Stimulated activated CD8-positive, alpha-beta memory T cell treated with anti-CD3 and anti-CD28 coated beads, Interleukin-7, amount 100 ng/mL, for 1 hour (primary cell): ENCODE measurements at regions not wholly inside any gene's neighbourhood (a gene's known extent, or its start where the extent isn't known, plus 50 kb on each side); places are given as distances from the start of the nearest gene placed in this dataset.
"Not testable (repeated sequence)": the region's sequence is repeated elsewhere in the genome, so short reads cannot be mapped to it uniquely, and the experiment has no call there.

ENCODE experiments used
- DNase-seq, 2 donors: peaks; one replicate each; pipeline ENCODE4 v3.0.0-alpha.2; 2020; ENCODE audit warnings: low read depth in 2 of 2

DNA sequence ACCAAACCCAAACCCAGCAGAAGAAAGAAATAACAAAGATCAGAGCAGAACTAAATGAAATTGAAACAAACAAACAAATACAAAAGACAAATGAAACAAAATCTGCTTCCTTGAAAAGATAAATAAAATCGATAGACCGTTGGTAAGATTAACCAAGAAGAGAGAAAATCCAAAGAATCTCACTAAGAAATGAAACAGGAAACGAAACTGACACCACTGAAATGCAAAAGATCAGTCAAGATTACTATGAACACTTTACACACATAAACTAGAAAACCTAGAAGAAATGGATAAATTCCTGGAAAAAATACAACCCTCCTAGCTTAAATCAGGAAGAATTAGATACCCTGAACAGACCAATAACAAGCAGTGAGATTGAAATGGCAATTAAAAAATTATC, 252.1 kb upstream of the SGK1 start:
- DNase-seq: not testable (repeated sequence)

DNA sequence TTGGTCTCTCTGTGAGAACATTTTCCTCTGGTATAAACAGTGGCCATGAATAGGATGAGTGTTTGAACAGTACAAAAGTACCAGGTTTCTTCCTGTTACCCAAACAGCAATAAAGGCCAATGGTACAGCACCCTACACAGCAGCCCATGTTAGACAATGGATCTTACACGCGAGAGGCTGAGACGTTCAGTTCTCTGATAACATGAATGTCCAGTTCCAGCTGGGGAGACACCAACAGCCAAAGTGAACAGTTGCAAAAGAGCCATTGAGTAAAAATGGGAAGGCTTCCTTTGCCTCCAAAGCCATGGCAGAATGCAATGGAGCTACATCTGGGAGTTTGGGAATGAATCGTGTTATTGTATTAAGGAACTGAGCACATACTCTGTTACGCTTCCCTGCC, 246.8 kb upstream of the SGK1 start:
- no peak for DNase-seq

DNA sequence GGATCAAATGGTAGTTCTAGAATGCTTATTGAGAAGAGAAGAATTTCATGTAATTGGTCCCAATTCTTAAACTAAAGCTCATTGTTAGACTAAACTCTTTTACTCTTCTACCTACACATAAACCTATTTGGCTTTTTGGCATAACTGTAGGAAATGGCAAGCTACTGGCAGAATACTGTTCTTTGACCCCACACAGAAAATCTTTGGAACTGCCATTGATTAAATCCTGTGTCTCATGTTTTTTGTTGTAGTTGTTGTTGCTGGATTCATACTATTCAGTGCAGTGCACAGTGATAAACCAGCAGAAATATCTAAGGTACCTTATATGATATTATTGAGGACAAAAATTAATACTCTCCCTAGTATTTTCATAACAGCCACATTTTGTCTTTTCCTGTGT, 242.1 kb upstream of the SGK1 start:
- no peak for DNase-seq

DNA sequence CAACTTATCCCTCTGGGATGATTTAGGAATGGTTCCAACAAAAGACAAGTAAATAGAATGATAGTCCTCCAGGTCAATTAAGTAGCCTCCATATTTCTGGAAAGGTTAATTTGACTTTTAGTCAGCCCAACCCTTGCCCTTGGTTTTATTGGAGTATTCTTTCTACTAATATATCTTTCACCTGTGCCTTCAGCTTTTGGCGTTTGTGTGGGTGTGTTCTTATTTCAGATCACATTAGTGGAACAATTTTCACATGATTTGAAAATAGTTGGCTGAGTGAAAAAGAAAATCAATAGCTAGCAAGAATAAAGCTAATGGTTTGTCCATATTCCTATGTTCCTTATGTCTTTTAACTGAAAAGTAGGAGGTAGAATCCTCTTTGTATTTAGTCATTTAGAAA, 239.6 kb upstream of the SGK1 start:
- no peak for DNase-seq

DNA sequence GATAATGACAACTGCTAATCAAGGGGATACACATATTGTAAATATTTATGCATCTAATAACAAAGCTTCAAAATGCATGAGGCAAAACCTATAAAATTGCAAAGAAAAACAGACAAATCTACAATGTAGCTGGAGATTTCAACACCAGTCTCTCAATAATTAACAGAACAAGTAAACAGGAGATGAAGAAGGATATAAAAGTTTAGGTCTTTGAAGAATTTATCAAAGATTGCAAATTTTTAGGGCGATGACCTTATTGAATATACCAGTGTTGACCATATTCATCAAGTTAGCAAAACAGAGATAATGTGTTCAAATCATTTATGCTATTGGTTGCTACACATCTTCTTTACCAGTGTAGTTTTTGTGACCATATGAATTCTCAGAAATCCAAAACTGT, 237.8 kb upstream of the SGK1 start:
- DNase-seq: no peak

DNA sequence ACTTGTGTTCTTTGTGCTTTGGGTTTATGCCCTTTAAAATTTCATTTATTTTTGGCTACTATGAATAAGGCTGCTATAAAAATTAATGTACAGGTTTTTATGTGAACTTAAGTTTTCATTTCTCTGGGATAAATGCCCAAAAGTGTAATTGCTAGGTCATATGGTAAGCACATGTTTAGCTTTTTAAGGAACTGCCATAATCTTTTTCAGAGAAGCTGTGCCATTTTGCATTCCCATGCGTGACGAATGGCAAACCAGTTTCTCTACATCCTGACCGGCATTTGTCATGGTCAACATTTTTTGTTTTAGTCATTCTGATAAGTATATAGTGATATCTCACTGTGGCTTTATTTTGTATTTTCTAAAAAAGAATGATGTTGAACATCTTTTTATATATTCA, 236.0 kb upstream of the SGK1 start:
- DNase-seq: no peak

DNA sequence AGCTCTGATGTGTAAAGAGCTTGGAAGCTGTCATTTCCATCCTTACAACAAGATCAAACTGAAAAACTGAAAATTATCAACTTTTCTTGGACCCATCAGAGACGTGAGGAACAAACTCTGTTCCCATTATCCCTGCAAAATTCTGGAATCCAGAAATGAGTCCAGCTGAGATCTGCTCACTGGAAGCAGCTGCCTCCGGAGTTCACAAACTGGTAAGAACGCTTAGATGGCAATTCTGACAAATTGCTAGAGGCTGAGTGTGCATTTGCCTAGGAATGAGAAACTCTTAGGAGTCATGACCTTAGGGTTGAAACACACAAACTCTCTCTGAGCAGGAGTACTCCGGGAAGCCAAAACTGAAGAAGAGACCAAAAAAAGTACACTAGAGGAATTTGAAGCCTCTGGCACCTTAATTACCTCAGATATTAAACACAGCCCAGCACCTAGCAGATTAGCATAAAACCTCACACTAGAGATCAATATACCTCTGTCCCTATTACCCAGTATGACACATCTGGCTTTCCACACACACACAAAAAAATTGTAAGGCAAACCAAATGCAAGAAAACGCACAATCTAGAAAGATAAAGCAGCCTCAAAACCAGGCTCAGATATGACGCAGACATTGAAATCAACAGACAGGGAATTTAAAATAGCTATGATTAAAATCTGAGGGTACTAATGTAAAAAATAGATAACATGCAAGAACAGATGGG, 233.5 kb upstream of the SGK1 start:
- no peak for DNase-seq

DNA sequence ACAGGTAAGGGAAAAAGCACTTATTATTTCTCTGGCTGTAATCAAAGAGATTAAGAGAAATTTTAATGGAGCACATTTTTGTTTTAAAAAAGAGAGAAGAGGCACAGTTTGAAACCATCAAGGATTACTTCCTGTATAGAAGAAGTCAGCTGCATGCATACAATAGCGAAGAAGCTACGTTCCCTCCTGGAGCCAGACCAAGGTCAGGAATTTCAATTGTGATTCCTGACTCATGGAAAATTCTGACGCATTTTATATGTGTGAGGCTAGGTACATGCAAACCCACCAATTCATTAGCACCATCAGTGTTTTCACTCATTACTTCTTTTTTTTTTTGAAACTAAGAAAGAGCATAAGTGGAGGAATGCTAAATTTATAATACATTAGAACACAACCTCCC, 232.7 kb upstream of the SGK1 start:
- DNase-seq: no peak

DNA sequence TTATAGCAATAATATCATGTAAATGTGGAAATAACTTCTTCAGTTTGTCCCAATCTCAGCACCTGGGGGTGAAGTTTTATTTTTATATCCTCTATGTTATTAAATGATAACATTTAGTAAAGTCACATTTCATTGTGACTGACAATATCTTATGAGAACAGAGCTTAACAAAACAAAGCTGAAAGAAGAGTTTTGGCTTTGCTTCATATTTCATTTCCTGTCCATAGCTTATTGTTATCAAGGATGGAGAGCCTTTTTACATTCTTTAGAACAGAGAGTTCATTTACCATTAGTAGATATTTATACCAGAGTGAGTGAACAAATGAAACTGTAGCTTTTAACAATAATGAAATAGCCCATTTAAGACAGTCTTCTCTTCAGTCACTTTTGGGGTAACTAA, 231.9 kb upstream of the SGK1 start:
- DNase-seq: no peak

DNA sequence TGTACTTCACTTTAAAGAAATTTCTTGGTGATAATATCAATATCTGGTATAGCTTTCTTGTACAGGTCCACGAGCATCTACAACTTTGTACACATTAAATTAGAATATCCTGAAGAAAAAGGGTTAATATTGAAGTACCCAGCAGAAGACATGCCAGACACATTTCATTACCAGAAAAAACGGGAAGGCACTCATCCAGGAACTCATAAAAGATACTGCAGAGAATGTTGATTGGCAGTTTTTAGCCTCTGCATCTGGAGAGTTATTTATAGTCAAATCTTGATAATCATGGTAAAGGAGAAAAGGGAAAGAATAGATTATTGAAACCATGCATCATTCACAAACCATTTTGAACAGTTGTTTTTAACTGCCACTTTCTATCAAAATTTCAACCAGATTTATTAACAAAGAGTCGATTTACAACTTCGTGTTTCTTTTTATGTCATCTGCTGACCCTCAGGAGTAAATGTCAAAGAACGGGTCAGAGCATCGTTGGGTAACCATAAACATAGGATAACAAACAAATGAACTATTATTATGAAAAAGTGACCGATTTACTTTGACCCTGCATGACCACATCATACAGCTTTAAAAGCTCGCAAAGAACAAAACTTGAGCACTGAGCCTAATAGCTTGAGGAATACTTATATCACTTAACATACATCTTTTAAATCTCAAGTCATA, 229.2 kb upstream of the SGK1 start:
- DNase-seq: no peak

DNA sequence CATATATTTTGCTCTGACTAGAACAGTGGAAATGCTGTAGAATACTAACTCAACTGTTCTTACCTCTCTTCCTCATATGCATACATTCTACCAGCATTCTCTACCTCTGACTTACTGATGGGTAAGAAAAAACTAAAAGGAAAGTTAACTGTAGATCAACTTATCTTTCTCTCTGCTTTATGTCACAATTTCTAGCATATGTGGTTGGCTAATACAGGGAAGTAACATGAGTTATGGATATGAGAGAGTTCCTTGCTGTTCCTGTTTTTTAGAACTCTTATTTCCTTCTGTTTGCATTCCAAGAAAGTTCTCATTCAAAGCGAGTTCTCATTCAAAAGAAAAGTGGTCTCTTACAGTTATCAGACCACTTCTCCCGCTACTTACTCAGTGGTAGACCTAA, 226.8 kb upstream of the SGK1 start:
- no peak for DNase-seq

DNA sequence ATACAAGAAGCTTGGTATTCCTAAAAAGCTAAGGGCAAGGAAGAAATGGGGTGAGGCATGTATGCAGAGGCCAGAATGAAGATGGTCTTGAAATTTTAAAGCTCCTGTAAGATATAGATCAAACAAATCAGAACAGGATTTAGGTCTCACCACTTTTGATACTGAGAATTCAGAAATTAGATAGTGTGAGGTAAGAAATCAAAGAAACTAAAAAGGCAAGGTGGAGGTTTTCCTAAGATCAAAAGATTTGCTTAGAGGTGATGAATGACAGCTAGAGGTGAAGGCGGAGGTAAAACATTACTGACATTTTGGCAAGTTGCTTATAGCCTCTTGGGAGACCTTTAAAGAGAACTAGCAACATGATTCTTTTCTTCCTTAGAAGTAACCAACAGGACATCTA, 225.2 kb upstream of the SGK1 start:
- DNase-seq: no peak

DNA sequence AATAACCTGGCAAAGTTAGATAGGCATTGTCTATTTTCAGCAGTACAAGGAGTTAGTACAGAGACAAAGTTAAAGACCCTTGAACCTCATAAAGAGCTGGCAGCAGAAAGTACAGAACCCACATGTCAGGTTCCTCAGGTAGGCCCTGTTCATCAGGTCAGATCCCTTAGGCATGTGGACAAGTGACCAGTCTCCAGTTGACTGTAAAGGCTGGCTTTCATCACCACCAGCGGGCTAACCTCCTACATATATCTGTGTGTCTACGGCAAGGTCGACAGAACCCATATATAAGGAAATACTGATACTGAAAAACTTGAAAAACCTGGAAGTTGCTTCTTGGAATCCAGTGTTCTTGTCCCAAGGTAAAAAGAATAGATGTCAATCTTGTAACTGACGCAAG, 223.1 kb upstream of the SGK1 start:
- no peak for DNase-seq

DNA sequence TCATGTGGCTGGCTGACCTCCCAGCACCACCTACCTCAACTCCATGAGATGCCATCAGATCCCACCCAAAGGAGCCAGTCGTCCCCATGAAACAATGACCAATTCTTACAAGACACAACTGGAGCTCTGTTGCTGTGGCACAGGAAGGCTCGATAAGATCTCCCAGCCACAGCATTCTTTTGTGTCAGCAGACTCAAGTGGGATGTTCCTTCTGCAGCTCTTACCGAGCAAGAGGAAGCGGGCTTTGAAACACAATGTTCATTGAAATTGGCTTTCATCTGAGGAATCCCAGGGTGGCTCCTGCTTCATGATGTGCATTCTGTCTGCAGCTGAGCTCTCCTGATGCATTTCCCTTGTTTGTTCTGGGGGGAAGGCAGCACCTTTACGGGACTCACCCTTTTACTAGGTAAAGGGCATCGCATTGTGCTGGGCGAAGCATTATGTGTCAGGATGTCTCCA, 222.0 kb upstream of the SGK1 start:
- DNase-seq: no peak

DNA sequence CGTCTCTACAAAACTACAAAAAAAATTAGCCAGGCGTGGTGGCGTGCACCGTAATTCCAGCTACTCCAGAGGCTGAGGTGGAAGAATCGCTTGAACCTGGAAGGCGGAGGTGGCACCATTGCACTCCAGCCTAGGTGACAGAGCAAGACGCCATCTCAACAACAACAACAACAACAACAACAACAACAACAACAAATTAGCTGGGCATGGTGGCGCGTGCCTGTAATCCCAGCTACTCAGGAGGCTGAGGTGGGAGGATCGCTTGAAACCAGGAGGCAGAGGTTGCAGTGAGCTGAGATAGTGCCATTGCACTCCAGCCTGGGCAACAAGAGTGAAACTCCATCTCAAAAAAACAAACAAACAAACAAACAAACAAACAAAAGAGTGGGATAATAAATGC, 219.9 kb upstream of the SGK1 start:
- not testable (repeated sequence) for DNase-seq

DNA sequence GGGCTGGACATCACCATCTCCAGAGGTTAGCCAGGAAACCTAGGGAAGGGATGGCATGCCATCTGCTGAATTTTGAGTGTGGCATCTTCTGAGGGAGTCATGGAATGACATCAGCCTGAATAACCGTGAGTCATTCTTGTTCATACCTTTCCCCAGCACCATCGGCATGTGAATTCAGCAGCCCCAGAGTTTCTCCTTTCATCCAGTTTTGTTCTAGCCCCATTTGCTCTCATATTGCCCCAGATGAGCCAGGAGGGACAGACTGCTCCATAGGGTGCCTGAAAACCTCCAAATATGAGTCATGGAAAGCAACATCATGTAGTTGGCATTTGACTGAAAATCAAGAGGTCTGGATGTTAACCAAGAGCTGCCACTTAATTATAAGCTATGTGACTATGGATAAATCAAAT, 219.2 kb upstream of the SGK1 start:
- no peak for DNase-seq

DNA sequence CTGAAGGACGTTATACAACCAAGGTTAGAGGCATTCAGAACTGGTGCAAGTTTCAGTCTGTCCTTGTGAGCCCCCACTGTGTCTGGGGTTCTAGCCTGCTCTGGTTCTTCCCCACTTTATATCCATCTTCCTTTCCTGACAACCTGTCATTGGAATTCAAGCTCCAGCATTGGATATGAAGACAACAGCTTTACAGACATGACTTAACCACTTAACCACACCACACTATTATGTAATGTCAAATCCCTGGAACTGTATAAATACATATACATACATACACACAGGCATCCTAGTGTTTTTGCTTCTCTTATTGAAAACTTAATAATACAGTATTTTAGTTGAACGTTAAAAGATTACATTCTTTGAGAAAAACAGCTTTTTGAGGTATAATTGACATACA, 217.9 kb upstream of the SGK1 start:
- DNase-seq: no peak

DNA sequence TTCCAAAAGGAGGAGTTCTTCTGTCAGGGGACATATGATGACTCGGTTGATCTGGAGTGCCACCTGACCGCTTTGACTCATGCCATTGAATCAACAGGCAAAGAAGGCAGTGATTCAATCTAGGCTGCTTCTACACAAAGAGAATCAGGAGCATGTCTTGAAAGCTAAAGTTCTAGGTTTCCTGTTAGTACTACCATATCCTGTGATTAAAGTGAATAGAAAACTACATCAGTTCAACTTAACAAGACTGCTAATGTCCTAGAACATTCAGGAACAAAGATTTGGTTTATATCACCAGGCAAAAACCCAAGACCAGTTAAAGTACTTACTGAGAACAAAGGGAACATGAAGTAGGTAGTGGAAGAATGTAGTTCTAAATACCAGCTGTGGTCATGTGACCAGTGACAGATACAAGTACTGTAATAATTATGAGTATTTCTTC, 216.8 kb upstream of the SGK1 start:
- DNase-seq: no peak

DNA sequence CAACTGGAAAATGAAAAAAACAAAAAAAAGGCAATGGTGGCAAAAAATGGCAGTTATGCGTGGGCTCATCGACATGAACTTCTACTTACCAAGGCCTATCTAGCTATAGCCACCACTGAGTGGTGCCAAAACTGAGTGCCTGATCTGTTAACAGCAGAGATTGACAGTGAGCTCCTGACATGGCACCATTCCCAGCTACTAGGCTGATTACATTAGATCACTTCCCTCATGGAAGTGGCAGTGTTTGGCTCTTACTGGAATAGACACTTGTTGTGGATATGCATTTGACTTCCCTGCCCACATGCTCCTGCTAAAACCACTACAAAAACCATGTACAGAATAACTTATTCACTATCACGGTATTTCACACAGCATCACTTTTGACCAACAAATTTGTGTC, 216.1 kb upstream of the SGK1 start:
- DNase-seq: no peak

DNA sequence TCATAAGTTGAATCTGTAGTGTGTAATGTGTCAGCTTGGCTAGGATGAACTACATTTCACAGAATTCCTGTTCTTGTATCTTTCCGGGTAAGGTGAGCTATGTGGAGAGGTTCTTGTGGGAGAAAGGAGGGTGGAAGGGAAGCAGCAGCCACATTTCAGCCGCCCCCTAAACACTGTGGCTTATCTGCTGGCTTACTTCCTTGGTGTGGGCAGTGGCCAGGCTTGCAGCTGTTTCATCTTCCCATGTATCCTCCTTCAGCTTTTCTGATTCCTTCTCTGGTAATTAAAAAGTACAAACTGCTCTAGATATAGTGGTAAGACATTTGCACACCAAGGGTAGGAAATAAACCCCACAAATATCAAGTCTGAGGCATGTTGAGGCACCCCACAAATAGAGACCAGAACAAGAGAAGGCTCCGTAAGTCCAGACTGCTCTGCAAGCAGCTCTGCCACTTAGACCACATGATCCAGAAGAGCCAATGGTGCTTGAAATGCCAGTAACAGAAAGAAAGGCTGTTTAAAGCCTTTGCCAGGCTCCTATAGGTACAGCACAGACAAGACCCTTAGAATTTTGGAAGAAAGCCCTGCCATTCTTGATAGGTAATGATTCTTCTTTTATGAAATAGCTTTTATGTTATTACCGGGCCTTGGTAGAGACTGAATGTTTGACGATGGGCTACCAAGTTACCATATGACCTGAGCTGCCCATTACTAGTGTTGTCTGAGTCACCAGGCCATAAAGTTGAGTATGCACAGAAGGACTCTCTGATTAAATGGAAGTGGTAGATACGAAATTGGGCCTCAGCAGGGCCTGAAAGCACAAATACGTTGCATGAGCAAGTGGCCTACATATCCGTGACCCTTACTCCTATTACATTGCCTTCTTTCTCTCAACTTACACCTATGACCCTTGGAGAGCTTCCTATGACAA, 215.0 kb upstream of the SGK1 start:
- DNase-seq: no peak

DNA sequence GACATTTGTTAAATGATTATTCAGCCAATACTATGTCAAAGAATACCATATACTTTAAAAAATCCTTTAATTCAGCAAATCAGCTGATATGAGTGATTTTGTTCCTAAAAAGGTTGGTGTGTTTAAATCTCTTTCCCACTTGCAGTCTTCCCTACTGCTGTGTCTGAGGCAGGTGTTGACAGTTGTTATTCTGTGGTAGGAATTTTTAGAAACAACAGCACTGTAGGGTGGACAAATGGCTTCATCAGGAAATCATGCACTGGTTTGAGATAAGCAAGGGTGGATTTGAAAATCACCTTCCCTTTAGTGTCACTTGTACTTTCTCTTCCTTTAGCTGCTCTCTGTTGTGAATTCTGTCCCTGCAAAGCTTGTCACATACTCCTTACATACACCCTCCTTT, 213.7 kb upstream of the SGK1 start:
- no peak for DNase-seq

DNA sequence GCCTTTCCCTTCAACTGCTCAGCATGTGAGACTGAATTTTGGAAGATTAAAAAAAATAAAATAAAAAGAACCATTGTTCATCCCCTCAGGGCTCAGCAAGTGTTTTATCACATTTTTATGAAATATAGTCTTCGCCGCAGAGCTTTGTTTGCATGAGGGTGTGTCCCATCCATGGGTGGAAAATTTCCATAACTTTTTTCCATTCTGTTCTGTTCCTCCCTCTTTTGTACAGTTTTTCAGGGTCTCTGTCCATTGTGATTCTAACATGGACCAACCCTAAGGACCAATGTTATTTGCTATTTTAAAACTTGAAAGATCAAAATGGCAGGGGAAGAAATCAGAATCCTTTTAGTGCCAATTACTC, 213.3 kb upstream of the SGK1 start:
- no peak for DNase-seq

DNA sequence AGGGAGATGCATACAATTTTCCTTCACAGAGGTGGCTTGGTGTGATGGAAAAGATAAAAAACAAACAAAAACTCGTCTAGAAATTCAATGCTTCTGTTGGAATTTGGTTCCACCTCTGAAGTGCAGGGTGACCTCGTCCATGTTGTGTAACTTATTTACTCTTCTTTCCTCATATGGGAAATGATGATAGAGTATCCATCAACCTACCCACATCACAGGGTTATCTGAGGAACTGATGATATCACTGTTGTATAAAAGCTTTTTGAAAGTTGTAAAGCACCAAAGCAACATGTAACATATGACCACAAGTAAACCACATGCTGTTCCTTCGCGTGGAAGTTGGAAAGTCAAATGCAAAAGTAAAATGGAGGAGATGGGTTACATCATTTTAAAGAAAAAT, 212.0 kb upstream of the SGK1 start:
- no peak for DNase-seq
